ENCODE measurements at regions not wholly inside any gene's neighbourhood (a gene's known extent, or its start where the extent isn't known, plus 50 kb on each side); places are given as distances from the start of the nearest gene placed in this dataset.

GRCh38 chr3:190767851-190768250 lies 94.6 kb downstream of the GMNC start:
- no peak for DNase-seq (ENCODE audit: low spot score)
- no peaks in the 10 kb centered on the region for H3K9me3 ChIP-seq (ENCODE audit: low read depth)
- H3K9me2 ChIP-seq (replicated peaks; ENCODE audit: insufficient read depth): no peaks in the 10 kb centered on the region
- H3K27me3 ChIP-seq: no peaks in the 10 kb centered on the region
- H3K4me2 ChIP-seq: no peak overlapping the region
- H3K4me3 ChIP-seq: no peak overlapping the region
- no peak overlapping the region for H3K27ac ChIP-seq
- TF ChIP-seq CTCF (IDR thresholded peaks at IDR 0.05; ENCODE audit: poor library complexity) (no peak), EZH2 (IDR thresholded peaks at IDR 0.05; ENCODE audit: borderline replicate concordance) (no peak), EZH2phosphoT487 (IDR thresholded peaks at IDR 0.05; ENCODE audit: low read depth, severe bottlenecking, unreplicated experiment) (no peak)
- no peaks in the 10 kb centered on the region for H3K79me2 ChIP-seq
- H3K4me1 ChIP-seq (ENCODE audit: insufficient read depth): no peaks in the 10 kb centered on the region
- no peaks in the 10 kb centered on the region for H4K20me1 ChIP-seq (ENCODE audit: insufficient read depth, poor library complexity, severe bottlenecking)
- WGBS (ENCODE audit: low lambda C conversion rate, missing lambda C conversion rate): 91% methylated on average over 2 of the region's 2 CpGs
- H2AFZ ChIP-seq: no peak overlapping the region
- no peaks in the 10 kb centered on the region for H3K36me3 ChIP-seq (replicated peaks; ENCODE audit: insufficient read depth, low read depth)

DNA sequence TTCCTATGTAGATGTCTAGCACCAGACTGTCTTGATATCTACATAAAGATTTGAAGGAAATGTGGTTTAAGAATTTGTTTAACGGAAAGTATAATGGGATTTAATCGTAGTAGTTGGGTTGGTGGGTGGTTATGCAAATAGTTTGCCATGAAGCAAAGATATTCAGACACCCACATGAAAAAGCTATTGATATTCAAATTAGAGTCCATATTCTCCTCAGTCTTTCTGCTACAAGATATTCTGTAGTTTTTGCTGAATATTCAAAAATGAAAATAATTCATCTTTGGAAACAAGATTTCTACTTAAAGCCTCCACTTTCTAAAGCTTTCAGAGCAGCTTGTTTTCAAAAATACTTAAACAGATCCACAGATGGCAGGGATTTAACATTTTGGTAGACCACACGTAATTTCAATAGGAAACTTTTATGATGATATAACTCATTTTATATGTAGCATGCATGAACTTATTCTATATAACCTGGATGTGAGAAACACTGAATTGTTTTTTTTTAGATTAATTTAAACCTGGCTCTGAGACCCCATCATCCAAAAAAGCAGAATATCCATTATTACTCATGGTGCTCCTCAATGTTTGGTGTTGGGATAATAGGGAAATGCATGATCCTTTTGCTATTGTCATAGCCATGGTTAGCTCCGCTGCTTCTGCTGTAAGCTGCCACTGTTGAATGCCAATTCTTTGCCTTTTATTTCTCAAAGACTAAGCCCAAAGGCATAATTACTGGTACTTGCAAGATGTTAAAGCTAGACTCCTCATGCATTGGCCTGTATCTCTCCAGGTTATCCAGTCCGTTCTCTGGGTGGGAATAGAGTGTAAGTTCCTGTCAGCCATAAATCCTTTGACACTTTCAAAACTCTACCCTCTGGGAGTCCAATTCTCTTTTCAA lies 98.0 kb downstream of the GMNC start:
- DNase-seq (ENCODE audit: low spot score): no peak
- Histone ChIP-seq H3K27me3 (no peaks in the 10 kb centered on the region), H3K9me3 (ENCODE audit: low read depth) (no peaks in the 10 kb centered on the region), H3K4me1 (ENCODE audit: insufficient read depth) (no peaks in the 10 kb centered on the region), H3K4me3 (no peak overlapping the region), H2AFZ (no peak overlapping the region), H3K4me2 (no peak overlapping the region), H3K27ac (no peak overlapping the region), H3K9me2 (replicated peaks; ENCODE audit: insufficient read depth) (no peaks in the 10 kb centered on the region), H3K36me3 (replicated peaks; ENCODE audit: insufficient read depth, low read depth) (no peaks in the 10 kb centered on the region), H4K20me1 (ENCODE audit: insufficient read depth, poor library complexity, severe bottlenecking) (no peaks in the 10 kb centered on the region), H3K79me2 (no peaks in the 10 kb centered on the region)
- WGBS (ENCODE audit: low lambda C conversion rate, missing lambda C conversion rate): 86% methylated on average over 5 of the region's 5 CpGs
- TF ChIP-seq EZH2 (IDR thresholded peaks at IDR 0.05; ENCODE audit: borderline replicate concordance) (no peak), EZH2phosphoT487 (IDR thresholded peaks at IDR 0.05; ENCODE audit: low read depth, severe bottlenecking, unreplicated experiment) (no peak), CTCF (IDR thresholded peaks at IDR 0.05; ENCODE audit: poor library complexity) (no peak)

DNA sequence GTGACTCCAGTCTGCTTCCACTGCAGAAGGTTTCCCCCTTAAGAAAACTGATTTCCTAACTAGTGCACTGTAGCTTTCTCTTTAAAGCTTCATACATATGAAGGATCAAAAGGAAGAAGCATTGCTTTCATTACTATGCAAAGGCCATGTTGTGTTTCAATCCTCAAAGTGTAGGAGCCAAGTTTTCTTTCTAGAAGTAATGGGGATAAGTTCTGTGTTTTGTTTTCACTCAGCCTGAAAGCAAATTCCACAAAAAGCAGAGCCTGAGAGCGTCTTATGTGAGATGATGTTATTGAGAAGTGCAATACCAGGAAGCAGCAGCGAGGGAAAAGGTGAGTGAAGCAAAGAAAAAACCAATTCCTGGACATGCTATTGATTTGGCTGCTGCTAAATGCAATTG lies 99.7 kb downstream of the GMNC start:
- no peaks in the 10 kb centered on the region for H3K4me1 ChIP-seq (ENCODE audit: insufficient read depth)
- no peak overlapping the region for H2AFZ ChIP-seq
- TF ChIP-seq EZH2 (IDR thresholded peaks at IDR 0.05; ENCODE audit: borderline replicate concordance): no peak
- no peak for TF ChIP-seq CTCF (IDR thresholded peaks at IDR 0.05; ENCODE audit: poor library complexity)
- no peak for TF ChIP-seq EZH2phosphoT487 (IDR thresholded peaks at IDR 0.05; ENCODE audit: low read depth, severe bottlenecking, unreplicated experiment)
- no peaks in the 10 kb centered on the region for H3K27me3 ChIP-seq
- no peak for DNase-seq (ENCODE audit: low spot score)
- H3K36me3 ChIP-seq (replicated peaks; ENCODE audit: insufficient read depth, low read depth): no peaks in the 10 kb centered on the region
- WGBS (ENCODE audit: low lambda C conversion rate, missing lambda C conversion rate): 76% methylated on average over 2 of the region's 2 CpGs
- H3K4me3 ChIP-seq: no peak overlapping the region
- H3K9me2 ChIP-seq (replicated peaks; ENCODE audit: insufficient read depth): no peaks in the 10 kb centered on the region
- H3K27ac ChIP-seq: no peak overlapping the region
- H3K79me2 ChIP-seq: no peaks in the 10 kb centered on the region
- no peaks in the 10 kb centered on the region for H4K20me1 ChIP-seq (ENCODE audit: insufficient read depth, poor library complexity, severe bottlenecking)
- H3K4me2 ChIP-seq: no peak overlapping the region
- H3K9me3 ChIP-seq (ENCODE audit: low read depth): no peaks in the 10 kb centered on the region

Measured in hepatocyte (in vitro differentiated cells).